ENCODE measurements at regions not wholly inside any gene's neighbourhood (a gene's known extent, or its start where the extent isn't known, plus 50 kb on each side); places are given as distances from the start of the nearest gene placed in this dataset.

DNA sequence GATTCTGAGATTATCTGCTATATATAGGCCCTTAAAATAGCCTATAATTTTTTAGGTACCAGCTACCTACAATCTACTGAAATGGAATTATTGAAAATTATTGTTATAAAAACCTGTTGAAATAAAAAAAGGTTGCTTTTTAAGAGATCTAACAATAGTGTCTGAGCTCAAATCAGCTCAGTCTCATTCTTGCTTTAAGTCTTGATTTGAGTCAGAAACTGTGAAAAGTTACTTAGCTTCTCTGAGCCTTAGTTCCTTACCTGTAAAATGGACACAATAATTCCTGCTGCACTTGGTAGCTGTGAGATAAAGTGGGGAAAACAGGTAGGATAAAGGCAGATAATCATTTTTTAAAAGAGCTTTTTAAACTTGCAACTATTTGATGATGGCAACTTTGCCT, 118.8 kb upstream of the UBE2E2 start:
- Mint-ChIP-seq H3K27ac (no peak overlapping the region), H3K9me3 (no peaks in the 10 kb centered on the region), H3K27me3 (ENCODE audit: low read depth) (no peaks in the 10 kb centered on the region), H3K4me1 (ENCODE audit: low read depth) (peaks cover 6% of the 10 kb centered on the region), H3K4me3 (no peak overlapping the region), H3K36me3 (ENCODE audit: low read depth) (no peaks in the 10 kb centered on the region)

DNA sequence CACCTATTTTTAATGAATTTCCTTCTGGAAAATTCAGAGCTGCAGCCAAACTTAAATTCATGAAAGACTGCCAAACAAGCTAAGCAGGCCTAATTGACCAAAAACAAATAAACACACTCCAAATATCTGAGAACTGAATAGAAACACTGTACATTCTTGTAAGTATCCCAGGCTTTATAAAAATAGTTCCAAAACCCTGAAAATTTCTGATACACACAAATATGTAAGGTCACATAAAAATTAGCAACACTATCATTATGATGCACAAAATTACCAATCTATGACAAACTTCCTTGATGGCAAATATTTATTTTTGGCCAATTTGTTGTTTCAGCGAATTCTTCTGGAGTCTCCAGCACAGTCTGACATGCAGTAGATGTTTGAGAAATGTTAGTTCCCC, 117.9 kb upstream of the UBE2E2 start:
- no peak overlapping the region for H3K4me3 Mint-ChIP-seq
- peaks cover 3% of the 10 kb centered on the region for H3K4me1 Mint-ChIP-seq (ENCODE audit: low read depth)
- H3K27ac Mint-ChIP-seq: no peak overlapping the region
- H3K27me3 Mint-ChIP-seq (ENCODE audit: low read depth): no peaks in the 10 kb centered on the region
- no peaks in the 10 kb centered on the region for H3K9me3 Mint-ChIP-seq
- H3K36me3 Mint-ChIP-seq (ENCODE audit: low read depth): no peaks in the 10 kb centered on the region

DNA sequence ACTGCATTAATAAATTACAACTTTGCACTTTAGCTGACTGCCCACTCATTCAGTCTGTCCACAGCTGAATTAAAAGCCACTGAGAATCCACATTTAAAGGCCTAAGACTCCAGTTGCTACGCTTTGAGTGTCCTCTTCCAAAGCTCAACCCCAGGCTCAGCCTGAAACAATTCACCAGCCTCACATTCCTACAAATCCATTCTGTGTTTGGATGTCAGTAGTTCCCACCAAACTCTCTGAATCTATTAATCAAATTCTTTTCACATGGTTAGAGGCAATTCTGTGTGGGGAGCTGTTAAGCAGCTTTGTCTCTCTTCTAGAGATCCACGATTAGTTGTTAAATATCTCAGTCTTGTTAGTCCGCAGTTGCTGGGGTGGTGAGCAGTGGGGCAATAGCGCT, 116.8 kb upstream of the UBE2E2 start:
- H3K36me3 Mint-ChIP-seq (ENCODE audit: low read depth): no peaks in the 10 kb centered on the region
- no peaks in the 10 kb centered on the region for H3K4me1 Mint-ChIP-seq (ENCODE audit: low read depth)
- H3K27ac Mint-ChIP-seq: no peak overlapping the region
- no peak overlapping the region for H3K4me3 Mint-ChIP-seq
- no peaks in the 10 kb centered on the region for H3K9me3 Mint-ChIP-seq
- H3K27me3 Mint-ChIP-seq (ENCODE audit: low read depth): no peaks in the 10 kb centered on the region

DNA sequence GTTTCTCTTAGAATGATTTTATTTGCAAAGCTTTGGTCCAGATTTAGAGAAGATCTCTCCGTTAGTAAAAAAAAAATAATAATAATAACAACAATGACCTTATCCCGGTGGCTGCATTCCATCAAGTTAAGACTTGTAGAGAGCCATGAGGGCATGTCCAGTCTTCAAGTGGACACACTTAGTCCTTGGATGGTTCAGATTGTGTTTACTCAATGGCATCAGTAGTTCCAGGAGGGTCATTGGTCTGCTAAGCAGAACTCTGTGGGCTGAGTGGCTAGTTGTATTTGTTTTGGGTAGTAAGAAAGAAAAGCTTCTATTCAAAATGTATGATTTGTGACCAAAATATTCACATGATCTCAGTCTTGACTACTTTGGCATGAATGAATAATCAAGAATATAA, 116.3 kb upstream of the UBE2E2 start:
- Mint-ChIP-seq H3K36me3 (ENCODE audit: low read depth) (no peaks in the 10 kb centered on the region), H3K27ac (no peak overlapping the region), H3K9me3 (no peaks in the 10 kb centered on the region), H3K27me3 (ENCODE audit: low read depth) (no peaks in the 10 kb centered on the region), H3K4me1 (ENCODE audit: low read depth) (no peaks in the 10 kb centered on the region), H3K4me3 (no peak overlapping the region)

DNA sequence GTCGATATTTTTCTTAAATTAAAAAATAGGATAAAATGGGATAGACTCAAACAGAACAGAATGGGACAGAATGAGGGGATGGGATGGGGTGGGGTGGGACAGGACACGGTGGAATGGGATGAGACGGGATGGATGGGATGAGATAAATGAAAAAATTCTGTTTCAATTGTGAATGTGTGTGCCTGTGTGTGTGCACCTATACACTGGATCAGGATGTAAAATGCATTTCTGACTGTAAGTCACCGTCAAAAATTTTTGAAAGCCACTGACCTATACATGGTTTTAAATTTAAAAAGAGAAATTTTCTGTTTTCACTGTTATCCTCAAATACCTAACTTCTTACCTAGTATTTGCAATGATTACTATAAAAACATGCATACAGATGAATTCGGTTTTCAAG, 108.7 kb upstream of the UBE2E2 start:
- Mint-ChIP-seq H3K27ac (no peak overlapping the region), H3K9me3 (no peaks in the 10 kb centered on the region), H3K36me3 (ENCODE audit: low read depth) (no peaks in the 10 kb centered on the region), H3K4me3 (no peak overlapping the region), H3K4me1 (ENCODE audit: low read depth) (no peaks in the 10 kb centered on the region), H3K27me3 (ENCODE audit: low read depth) (no peaks in the 10 kb centered on the region)

DNA sequence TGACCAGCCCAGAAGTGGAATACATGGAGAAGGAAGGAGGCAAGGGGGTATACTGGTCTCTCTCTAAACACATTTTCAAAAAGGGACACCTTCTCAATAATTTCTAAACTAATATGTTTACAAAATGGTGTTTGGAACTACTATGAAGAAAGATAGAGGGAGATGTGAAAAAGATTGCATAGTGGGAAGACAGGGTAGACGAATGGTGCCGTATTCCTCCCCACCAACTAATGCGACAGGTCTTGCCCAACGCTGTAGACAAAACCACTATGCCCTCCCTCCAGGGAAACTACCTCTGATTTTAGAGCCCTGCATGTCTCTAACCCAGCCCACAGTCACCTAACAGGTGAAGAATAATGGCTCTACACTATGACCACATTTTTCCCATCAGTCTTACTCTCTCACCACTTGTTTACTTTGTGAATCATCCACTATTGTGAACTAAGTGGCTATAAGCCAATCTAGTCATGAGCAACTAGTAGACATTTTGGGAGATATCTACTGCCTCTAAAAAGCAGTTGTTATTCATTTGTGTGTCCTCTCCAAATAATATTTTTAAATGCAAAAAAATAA, 108.2 kb upstream of the UBE2E2 start:
- Mint-ChIP-seq H3K4me3 (no peak overlapping the region), H3K27me3 (ENCODE audit: low read depth) (no peaks in the 10 kb centered on the region), H3K9me3 (no peaks in the 10 kb centered on the region), H3K36me3 (ENCODE audit: low read depth) (no peaks in the 10 kb centered on the region), H3K4me1 (ENCODE audit: low read depth) (no peaks in the 10 kb centered on the region), H3K27ac (no peak overlapping the region)

DNA sequence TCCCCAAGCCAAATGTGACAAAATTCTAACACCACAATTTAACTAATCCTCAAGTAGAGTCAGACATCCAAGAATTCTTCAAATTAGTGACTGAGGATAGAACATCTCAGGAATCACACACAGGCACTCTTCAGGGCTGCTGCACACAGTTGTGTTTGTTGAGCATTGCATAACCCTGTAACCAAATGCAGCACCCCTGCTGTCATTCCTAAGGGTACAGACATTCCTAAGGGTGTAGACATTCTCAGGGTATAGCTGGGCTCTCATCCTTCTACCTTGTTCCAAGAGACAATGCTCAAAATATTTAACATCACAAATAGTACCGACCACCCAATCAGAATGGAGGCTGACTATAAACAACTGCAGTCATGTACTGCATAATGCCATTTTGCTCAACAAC, 107.1 kb upstream of the UBE2E2 start:
- H3K36me3 Mint-ChIP-seq (ENCODE audit: low read depth): no peaks in the 10 kb centered on the region
- no peak overlapping the region for H3K27ac Mint-ChIP-seq
- H3K4me1 Mint-ChIP-seq (ENCODE audit: low read depth): no peaks in the 10 kb centered on the region
- no peaks in the 10 kb centered on the region for H3K9me3 Mint-ChIP-seq
- H3K4me3 Mint-ChIP-seq: no peak overlapping the region
- H3K27me3 Mint-ChIP-seq (ENCODE audit: low read depth): no peaks in the 10 kb centered on the region

DNA sequence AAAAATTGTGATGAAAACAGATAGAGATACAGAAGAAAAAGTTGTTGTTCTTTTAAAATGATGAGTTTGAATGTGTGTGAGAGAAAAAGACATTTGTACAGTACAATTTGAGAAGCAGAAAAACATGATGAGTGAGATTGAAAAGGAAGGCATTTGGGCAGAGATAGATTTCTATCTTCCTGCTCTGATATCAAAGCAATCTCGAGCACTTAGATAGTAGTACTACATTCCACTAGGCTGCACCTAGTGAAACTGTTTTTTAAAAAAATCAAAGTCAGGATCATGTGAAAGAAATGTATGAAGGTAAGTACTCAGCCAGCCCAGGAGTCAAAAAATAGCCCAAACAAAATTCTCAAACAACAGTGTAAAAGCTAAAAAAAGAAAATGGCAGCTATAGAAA, 104.1 kb upstream of the UBE2E2 start:
- Mint-ChIP-seq H3K9me3 (no peaks in the 10 kb centered on the region), H3K36me3 (ENCODE audit: low read depth) (no peaks in the 10 kb centered on the region), H3K4me1 (ENCODE audit: low read depth) (no peaks in the 10 kb centered on the region), H3K27me3 (ENCODE audit: low read depth) (no peaks in the 10 kb centered on the region), H3K27ac (no peak overlapping the region), H3K4me3 (no peak overlapping the region)

DNA sequence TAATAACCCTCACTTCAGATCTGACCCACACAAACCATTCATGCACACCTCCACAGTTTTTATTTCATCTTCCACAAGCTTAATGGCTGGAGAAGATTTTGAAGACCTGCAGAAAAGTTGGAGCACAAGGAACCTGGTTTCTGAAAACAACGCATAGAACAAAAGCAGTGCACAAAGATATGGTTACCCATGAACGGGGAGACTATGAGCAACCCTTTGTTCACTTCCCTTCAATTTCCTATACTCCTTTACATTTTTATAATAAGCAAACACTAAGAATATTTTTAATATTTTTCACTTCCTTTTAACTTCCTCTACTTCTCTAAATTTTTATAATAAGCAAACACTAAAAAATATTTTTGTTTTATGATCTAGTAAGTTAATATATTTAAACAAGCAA, 103.5 kb upstream of the UBE2E2 start:
- Mint-ChIP-seq H3K27me3 (ENCODE audit: low read depth) (no peaks in the 10 kb centered on the region), H3K36me3 (ENCODE audit: low read depth) (no peaks in the 10 kb centered on the region), H3K9me3 (no peaks in the 10 kb centered on the region), H3K27ac (no peak overlapping the region), H3K4me3 (no peak overlapping the region), H3K4me1 (ENCODE audit: low read depth) (no peaks in the 10 kb centered on the region)

DNA sequence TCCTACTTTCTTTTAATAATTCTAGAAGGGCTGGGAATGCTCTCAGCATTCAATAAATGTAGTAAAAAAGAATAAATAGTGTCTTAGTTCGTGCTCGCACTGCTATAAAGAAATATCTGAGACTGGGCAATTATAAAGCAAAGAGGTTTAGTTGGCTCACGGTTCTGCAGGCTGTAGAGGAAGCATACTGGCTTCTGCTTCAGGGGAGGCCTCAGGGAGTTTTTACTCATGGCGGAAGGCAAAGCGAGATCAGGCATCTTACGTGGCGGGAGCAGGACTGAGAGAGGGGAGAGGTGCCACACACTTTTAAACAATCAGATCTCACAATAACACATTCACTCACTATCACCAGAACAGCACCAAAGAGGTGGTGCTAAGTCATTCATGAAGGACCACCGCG, 103.0 kb upstream of the UBE2E2 start:
- Mint-ChIP-seq H3K27ac (no peak overlapping the region), H3K4me3 (no peak overlapping the region), H3K36me3 (ENCODE audit: low read depth) (no peaks in the 10 kb centered on the region), H3K27me3 (ENCODE audit: low read depth) (no peaks in the 10 kb centered on the region), H3K9me3 (no peaks in the 10 kb centered on the region), H3K4me1 (ENCODE audit: low read depth) (no peaks in the 10 kb centered on the region)

DNA sequence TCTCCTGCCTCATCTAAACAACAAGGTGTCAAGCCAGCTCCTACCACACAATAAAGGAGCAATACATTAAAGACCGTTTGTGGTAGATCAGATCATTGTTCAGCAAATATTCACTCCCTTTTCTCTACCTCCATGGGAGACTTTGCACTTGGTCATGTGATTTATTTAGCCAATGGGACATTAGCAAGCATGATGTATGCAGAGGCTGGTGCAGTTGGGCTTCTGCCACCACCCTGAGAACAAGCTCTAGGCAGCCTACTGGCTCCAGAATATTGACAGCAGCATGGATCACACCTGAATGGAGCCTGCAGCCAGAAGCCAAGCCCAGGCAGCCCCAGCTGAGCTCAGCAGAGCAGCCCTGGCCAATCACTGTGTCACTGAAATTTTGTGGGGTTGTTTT, 99.4 kb upstream of the UBE2E2 start:
- H3K9me3 Mint-ChIP-seq: no peaks in the 10 kb centered on the region
- H3K4me3 Mint-ChIP-seq: no peak overlapping the region
- H3K27ac Mint-ChIP-seq: no peak overlapping the region
- H3K27me3 Mint-ChIP-seq (ENCODE audit: low read depth): no peaks in the 10 kb centered on the region
- H3K4me1 Mint-ChIP-seq (ENCODE audit: low read depth): no peaks in the 10 kb centered on the region
- no peaks in the 10 kb centered on the region for H3K36me3 Mint-ChIP-seq (ENCODE audit: low read depth)

DNA sequence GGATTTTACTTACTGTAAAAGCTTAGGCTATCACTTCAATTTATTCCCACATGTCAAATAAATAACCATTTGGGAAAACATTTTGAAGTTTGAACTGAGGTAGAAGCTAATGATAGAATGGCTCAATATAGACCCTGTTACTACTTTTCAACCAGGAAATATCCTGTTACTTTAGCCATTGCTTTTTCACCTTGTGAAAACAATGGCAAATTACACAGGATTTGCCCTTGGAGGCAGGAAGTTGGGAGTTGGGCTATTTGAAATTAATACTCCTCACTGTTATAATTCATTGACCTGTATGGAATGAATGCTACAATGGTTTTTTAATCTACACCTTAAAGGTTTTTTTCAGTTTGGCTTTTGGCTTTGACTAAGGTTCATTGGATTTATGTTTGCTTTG, 98.1 kb upstream of the UBE2E2 start:
- no peaks in the 10 kb centered on the region for H3K36me3 Mint-ChIP-seq (ENCODE audit: low read depth)
- no peak overlapping the region for H3K27ac Mint-ChIP-seq
- no peak overlapping the region for H3K4me3 Mint-ChIP-seq
- H3K27me3 Mint-ChIP-seq (ENCODE audit: low read depth): no peaks in the 10 kb centered on the region
- no peaks in the 10 kb centered on the region for H3K4me1 Mint-ChIP-seq (ENCODE audit: low read depth)
- H3K9me3 Mint-ChIP-seq: no peaks in the 10 kb centered on the region

DNA sequence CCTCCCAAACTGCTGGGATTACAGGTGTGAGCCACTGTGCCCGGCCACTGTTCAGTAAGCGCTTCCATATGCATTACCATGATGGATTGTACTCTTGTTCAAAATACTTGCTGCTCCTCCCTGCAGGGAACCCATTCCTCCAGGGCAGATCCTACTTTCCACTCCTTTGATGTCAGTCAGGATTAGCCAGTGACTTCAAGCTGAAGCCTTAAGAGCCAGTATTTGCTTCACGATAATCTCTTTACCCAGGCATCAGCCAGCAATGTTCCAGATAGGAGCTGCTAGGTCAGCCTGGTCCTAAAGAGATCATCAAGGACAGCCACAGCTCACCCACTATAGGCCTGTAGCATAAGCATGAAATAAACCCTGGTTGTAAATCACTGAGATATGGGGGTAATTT, 96.5 kb upstream of the UBE2E2 start:
- H3K4me1 Mint-ChIP-seq (ENCODE audit: low read depth): no peaks in the 10 kb centered on the region
- no peak overlapping the region for H3K27ac Mint-ChIP-seq

DNA sequence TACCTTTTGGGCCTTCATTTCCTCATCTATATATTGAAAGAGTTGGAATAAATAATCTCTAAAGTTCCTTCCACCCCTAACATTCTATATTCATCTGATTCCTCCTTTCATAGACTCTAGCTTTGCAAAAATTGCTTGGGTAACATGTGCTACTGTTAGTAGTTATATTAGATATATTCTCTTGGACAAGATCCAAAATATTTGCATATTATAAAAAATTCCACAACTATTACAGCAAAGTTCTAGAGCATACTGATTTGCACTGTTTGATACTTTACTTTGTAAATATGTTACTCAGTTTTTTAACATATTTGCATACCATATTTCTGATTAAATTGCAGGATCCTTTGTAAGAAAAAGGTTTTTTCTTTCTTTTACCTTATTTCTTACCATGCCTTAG, 95.9 kb upstream of the UBE2E2 start:
- Mint-ChIP-seq H3K36me3 (ENCODE audit: low read depth) (no peaks in the 10 kb centered on the region), H3K27ac (no peak overlapping the region), H3K4me1 (ENCODE audit: low read depth) (no peaks in the 10 kb centered on the region), H3K4me3 (no peak overlapping the region), H3K27me3 (ENCODE audit: low read depth) (no peaks in the 10 kb centered on the region), H3K9me3 (no peaks in the 10 kb centered on the region)

More for the DNA sequence above, 96.5 kb upstream of the UBE2E2 start:
- Mint-ChIP-seq H3K4me3 (no peak overlapping the region), H3K27me3 (ENCODE audit: low read depth) (no peaks in the 10 kb centered on the region), H3K36me3 (ENCODE audit: low read depth) (no peaks in the 10 kb centered on the region), H3K9me3 (no peaks in the 10 kb centered on the region)

DNA sequence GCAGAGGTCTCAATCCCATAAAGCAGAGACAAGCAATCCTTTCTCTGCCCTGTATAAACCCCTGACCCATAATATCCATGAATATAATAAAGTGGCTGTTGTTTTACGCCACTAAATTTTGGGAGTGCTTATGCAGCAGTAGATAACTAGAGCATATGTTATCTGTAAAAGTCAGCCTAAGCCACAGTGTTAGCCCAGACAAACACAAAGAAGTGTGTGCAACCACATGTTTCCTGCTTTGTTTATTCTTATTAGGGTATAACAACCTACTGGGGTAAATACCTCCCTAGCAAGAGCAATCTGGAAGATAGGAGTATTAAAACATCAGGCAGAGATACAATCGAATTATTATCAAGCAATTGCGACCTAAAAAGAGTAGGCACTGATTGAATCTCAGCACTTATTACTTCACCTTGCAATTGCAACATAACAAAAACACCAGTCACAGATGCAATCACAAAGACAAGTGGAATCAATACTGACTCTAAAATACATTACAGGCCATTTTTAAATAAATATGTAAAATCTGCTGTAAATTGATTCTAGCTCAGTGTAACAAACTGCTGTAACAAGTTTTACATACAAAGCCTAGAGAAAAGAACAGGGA, 94.6 kb upstream of the UBE2E2 start:
- no peak overlapping the region for H3K27ac Mint-ChIP-seq
- H3K27me3 Mint-ChIP-seq (ENCODE audit: low read depth): no peaks in the 10 kb centered on the region
- no peak overlapping the region for H3K4me3 Mint-ChIP-seq
- no peaks in the 10 kb centered on the region for H3K9me3 Mint-ChIP-seq
- no peaks in the 10 kb centered on the region for H3K36me3 Mint-ChIP-seq (ENCODE audit: low read depth)
- no peaks in the 10 kb centered on the region for H3K4me1 Mint-ChIP-seq (ENCODE audit: low read depth)

DNA sequence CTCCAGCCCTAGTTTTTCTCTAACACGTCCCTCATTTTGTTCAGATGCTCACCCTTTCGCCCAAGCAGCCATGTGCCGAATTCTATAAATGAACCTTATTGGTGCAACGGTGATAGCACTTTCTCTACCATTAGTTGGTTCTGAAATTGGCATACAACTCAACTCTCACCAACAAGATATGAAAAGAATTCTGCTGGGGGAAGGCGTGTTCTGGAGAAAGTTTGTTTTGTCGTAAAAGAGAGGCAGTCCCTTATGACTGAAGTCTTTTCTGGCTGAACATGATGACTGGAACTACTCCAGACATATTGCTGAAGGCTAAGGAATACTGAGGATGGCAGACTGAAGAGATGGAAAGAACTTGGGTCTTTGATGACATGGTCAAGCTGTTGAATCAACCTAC, 91.8 kb upstream of the UBE2E2 start:
- H3K36me3 Mint-ChIP-seq (ENCODE audit: low read depth): no peaks in the 10 kb centered on the region
- no peaks in the 10 kb centered on the region for H3K9me3 Mint-ChIP-seq
- H3K4me3 Mint-ChIP-seq: no peak overlapping the region
- H3K4me1 Mint-ChIP-seq (ENCODE audit: low read depth): no peaks in the 10 kb centered on the region
- H3K27me3 Mint-ChIP-seq (ENCODE audit: low read depth): no peaks in the 10 kb centered on the region
- no peak overlapping the region for H3K27ac Mint-ChIP-seq

All from T-helper 1 cell treated with Interleukin-12 subunit alpha and Interleukin-12 subunit beta and Interleukin-4 antibody, amounts not matched to agents 30 μg/mL and 1 μg/mL, for 36 hours (primary cell).